Endothelial cell of umbilical vein (primary cell): ENCODE measurements at regions not wholly inside any gene's neighbourhood (a gene's known extent, or its start where the extent isn't known, plus 50 kb on each side); places are given as distances from the start of the nearest gene placed in this dataset.

Experiments used
- CTCF ChIP-seq, 2 donors: IDR thresholded peaks; 1 replicate in 1 of 2; 2 replicates in 1 of 2; pipeline ENCODE4 v1.5.1; 2011; ENCODE audit warnings: low read length in 2 of 2, mild to moderate bottlenecking in 2 of 2, moderate library complexity in 2 of 2, control low read depth in 1 of 2, inconsistent platforms in 1 of 2, low read depth in 1 of 2; ENCODE audit not compliant: insufficient read depth in 1 of 2; ENCODE audit errors: extremely low read depth in 1 of 2
- JUN ChIP-seq: IDR thresholded peaks from 2 replicates; pipeline ENCODE4 v1.6.1; 2011; ENCODE audit warnings: borderline replicate concordance, low read depth; ENCODE audit not compliant: insufficient read length, insufficient read depth
- MYC ChIP-seq: IDR thresholded peaks from one replicate; pipeline ENCODE4 v1.6.1; 2011; ENCODE audit warnings: mild to moderate bottlenecking, low read depth, low read length
- POLR2A ChIP-seq: IDR thresholded peaks from 2 replicates; pipeline ENCODE4 v1.6.1; 2012; ENCODE audit warnings: low read depth, mild to moderate bottlenecking, control low read depth, low read length
- POLR2AphosphoS5 ChIP-seq: IDR thresholded peaks from 2 replicates; pipeline ENCODE4 v1.6.1; 2012; ENCODE audit warnings: low read depth, mild to moderate bottlenecking, control low read depth, low read length, moderate library complexity; ENCODE audit not compliant: insufficient read depth

GRCh38 chrX:150240643-150240970 lies 122.5 kb upstream of the MAMLD1 start:
- TF ChIP-seq CTCF (IDR thresholded peaks at IDR 0.05; ENCODE audit: extremely low read depth in 1 of 2, insufficient read depth in 1 of 2, low read depth in 1 of 2, low read length in 2 of 2) (no peak), POLR2A (no peak), JUN (no peak), POLR2AphosphoS5 (no peak), MYC (no peak)
